A549 (cell line): ENCODE measurements at regions not wholly inside any gene's neighbourhood (a gene's known extent, or its start where the extent isn't known, plus 50 kb on each side); places are given as distances from the start of the nearest gene placed in this dataset.

Experiments used
- ATAC-seq, 2 experiments: fragments of 200-7000 bp in 1 of 2; fragments of >200 bp in 1 of 2; cut with Nextera tagmentation in 1 of 2; cut with Tn5 transposase in 1 of 2; 3 replicates each; pipeline versions ENCODE4 v1.8.0 to v1.9.1; 2018 to 2020; ENCODE audit warnings: mild to moderate bottlenecking in 1 of 2, moderate library complexity in 1 of 2
- CTCF ChIA-PET: fragments of 300-600 bp; sonication (Branson Sonifier 250); formaldehyde crosslinking; extraction: SDS; loops from one replicate; lab custom pipeline; 2021; ENCODE audit warnings: antibody characterized with exemption, inconsistent platforms; lab: Yijun Ruan, JAX
- POLR2A ChIA-PET: fragments of 350-600 bp; formaldehyde crosslinking; extraction: SDS; loops from one replicate; lab custom pipeline; 2021; ENCODE audit warnings: antibody characterized with exemption, inconsistent platforms; lab: Yijun Ruan, JAX
- DNase-seq, 2 experiments: peaks; one replicate each; pipeline versions ENCODE4 v3.0.0 to v3.0.0-alpha.2; 2011 to 2016; ENCODE audit warnings: low read depth in 1 of 2, low spot score in 1 of 2
- FAIRE-seq: peaks from 2 replicates; lab custom pipeline; 2011; peaks lifted over from hg19 to GRCh38; lab: Jason Lieb, UNC
- H3K27ac ChIP-seq, 2 experiments: fragments of >200 bp; sonication (Bioruptor Twin); formaldehyde crosslinking; 3 replicates each; pipeline ENCODE4 v1.5.1; 2016 to 2017
- H3K4me1 ChIP-seq: fragments of >200 bp; sonication (Bioruptor Twin); formaldehyde crosslinking; 3 replicates; pipeline ENCODE4 v1.6.1; 2016
- H3K4me2 ChIP-seq: fragments of >200 bp; sonication (Bioruptor Twin); formaldehyde crosslinking; 3 replicates; pipeline ENCODE4 v1.6.1; 2016
- H3K4me3 ChIP-seq: fragments of >200 bp; sonication (Bioruptor Twin); formaldehyde crosslinking; 3 replicates; pipeline ENCODE4 v1.5.1; 2016
- H3K9me3 ChIP-seq: fragments of >200 bp; sonication (Bioruptor Twin); formaldehyde crosslinking; 3 replicates; pipeline ENCODE4 v1.6.1; 2016
- ATOH8 ChIP-seq: fragments of 250-450 bp; sonication (Bioruptor Pico); IDR thresholded peaks from 2 replicates; pipeline ENCODE4 v1.5.0; 2020; ENCODE audit warnings: low read depth, mild to moderate bottlenecking, moderate library complexity
- BHLHE40 ChIP-seq: IDR thresholded peaks from 2 replicates; pipeline ENCODE4 v1.6.1; 2012; ENCODE audit warnings: low read depth, low read length, inconsistent platforms
- CBX2 ChIP-seq: fragments of 200-600 bp; sonication (generic); IDR thresholded peaks from 2 replicates; pipeline ENCODE4 v1.6.1; 2016; ENCODE audit warnings: low read depth, mild to moderate bottlenecking, borderline replicate concordance
- CBX8 ChIP-seq: fragments of 200-600 bp; sonication (generic); IDR thresholded peaks from 2 replicates; pipeline ENCODE4 v1.6.1; 2016
- CHD4 ChIP-seq: fragments of 200-600 bp; sonication (generic); IDR thresholded peaks from 2 replicates; pipeline ENCODE4 v1.6.1; 2016; ENCODE audit warnings: antibody characterized with exemption, mild to moderate bottlenecking, borderline replicate concordance
- CTCF ChIP-seq: fragments of >200 bp; sonication (Bioruptor Twin); formaldehyde crosslinking; IDR thresholded peaks from 3 replicates; pipeline ENCODE4 v1.5.1; 2016
- EP300 ChIP-seq, 2 experiments: fragments of >200 bp; sonication (Bioruptor Twin); formaldehyde crosslinking; IDR thresholded peaks; 2 replicates in 1 of 2; 3 replicates in 1 of 2; pipeline ENCODE4 v1.6.1; 2016 to 2017
- FOXS1 ChIP-seq: fragments of 250-450 bp; sonication (Bioruptor Pico); IDR thresholded peaks from 2 replicates; pipeline ENCODE4 v1.5.0; 2020; ENCODE audit warnings: mild to moderate bottlenecking, moderate library complexity
- HEYL ChIP-seq: fragments of 250-450 bp; sonication (Bioruptor Pico); IDR thresholded peaks from 2 replicates; pipeline ENCODE4 v1.8.0; 2021; ENCODE audit warnings: mild to moderate bottlenecking, moderate library complexity
- HOXA7 ChIP-seq: fragments of 250-450 bp; sonication (Bioruptor Pico); IDR thresholded peaks from 2 replicates; pipeline ENCODE4 v1.5.0; 2020; ENCODE audit warnings: mild to moderate bottlenecking, moderate library complexity
- NPAS2 ChIP-seq: fragments of 250-450 bp; sonication (Bioruptor Pico); IDR thresholded peaks from 2 replicates; pipeline ENCODE4 v1.8.0; 2022; ENCODE audit warnings: mild to moderate bottlenecking, moderate library complexity, borderline replicate concordance
- POLR2A ChIP-seq: IDR thresholded peaks from 2 replicates; pipeline ENCODE4 v1.6.1; 2012; ENCODE audit warnings: mild to moderate bottlenecking, low read length
- RNF2 ChIP-seq: fragments of 200-600 bp; sonication (generic); IDR thresholded peaks from 2 replicates; pipeline ENCODE4 v1.6.1; 2016; ENCODE audit warnings: low read depth, mild to moderate bottlenecking, antibody characterized with exemption, moderate library complexity, borderline replicate concordance
- SMC3 ChIP-seq: fragments of >200 bp; sonication (Bioruptor Twin); formaldehyde crosslinking; IDR thresholded peaks from 3 replicates; pipeline ENCODE4 v1.6.1; 2018; ENCODE audit warnings: inconsistent platforms
- TP53 ChIP-seq: fragments of 250-450 bp; sonication (Bioruptor Pico); IDR thresholded peaks from 2 replicates; pipeline ENCODE4 v1.5.0; 2021; ENCODE audit warnings: mild to moderate bottlenecking, moderate library complexity
- USF2 ChIP-seq: fragments of 450-650 bp; IDR thresholded peaks from 2 replicates; pipeline ENCODE4 v1.6.1; 2014; ENCODE audit warnings: antibody characterized with exemption
- ZC3H11A ChIP-seq: fragments of 450-650 bp; IDR thresholded peaks from 2 replicates; pipeline ENCODE4 v1.6.1; 2014; ENCODE audit warnings: antibody characterized with exemption, mild to moderate bottlenecking
- WGBS: methylation state at CpG from one replicate; pipeline ENCODE4 v1.1.6; 2017; ENCODE audit errors: missing lambda C conversion rate; 5-methylcytosine and 5-hydroxymethylcytosine counted together
- TF ChIP-seq, protein P1 (sequence below): fragments of 150-350 bp; IDR thresholded peaks from 2 replicates; pipeline ENCODE4 v1.6.1; 2014; ENCODE audit warnings: low read depth, mild to moderate bottlenecking, low read length
- TF ChIP-seq, protein P2 (sequence below): fragments of 250-450 bp; sonication (Bioruptor Pico); IDR thresholded peaks from 2 replicates; pipeline ENCODE4 v1.5.0; 2021; ENCODE audit warnings: mild to moderate bottlenecking, moderate library complexity, borderline replicate concordance

GRCh38 chr3:40873934-40874699 is 325.2 kb upstream of the CTNNB1 start:
- Histone ChIP-seq H3K4me3 (no peak overlapping the region), H3K27ac (no peak overlapping the region), H3K4me1 (no peaks in the 10 kb centered on the region), H3K9me3 (no peaks in the 10 kb centered on the region), H3K4me2 (no peak overlapping the region)
- ATAC-seq (no peak), DNase-seq (no peak)
- ChIA-PET POLR2A (no interaction called here), CTCF (no interaction called here)
- 67% methylated on average over 6 of the region's 6 CpGs for WGBS
- TF ChIP-seq ZC3H11A (peak; percentile 21; the same call in 1 of the 2 replicates), ATOH8 (CRISPR knock-in tag) (no peak)
- TF ChIP-seq, all 56 proteins: peak for 1
- FAIRE-seq, result no peak

GRCh38 chr3:40875581-40875980 is 323.7 kb upstream of the CTNNB1 start:
- no peak overlapping the region for H3K4me2 ChIP-seq
- ChIA-PET CTCF (interaction anchor here (1.1 kb wide), 1 partner anchor 291 kb away, joined by 3 read pairs; no protein-coding TSS in a partner anchor), POLR2A (no interaction called here)
- H3K4me1 ChIP-seq, result no peaks in the 10 kb centered on the region
- no peak overlapping the region for H3K4me3 ChIP-seq
- TF ChIP-seq BHLHE40 (no peak), FOXS1 (no peak), RNF2 (no peak), HOXA7 (CRISPR knock-in tag) (no peak), POLR2A (no peak), CHD4 (no peak)
- TF ChIP-seq, protein P1, sequence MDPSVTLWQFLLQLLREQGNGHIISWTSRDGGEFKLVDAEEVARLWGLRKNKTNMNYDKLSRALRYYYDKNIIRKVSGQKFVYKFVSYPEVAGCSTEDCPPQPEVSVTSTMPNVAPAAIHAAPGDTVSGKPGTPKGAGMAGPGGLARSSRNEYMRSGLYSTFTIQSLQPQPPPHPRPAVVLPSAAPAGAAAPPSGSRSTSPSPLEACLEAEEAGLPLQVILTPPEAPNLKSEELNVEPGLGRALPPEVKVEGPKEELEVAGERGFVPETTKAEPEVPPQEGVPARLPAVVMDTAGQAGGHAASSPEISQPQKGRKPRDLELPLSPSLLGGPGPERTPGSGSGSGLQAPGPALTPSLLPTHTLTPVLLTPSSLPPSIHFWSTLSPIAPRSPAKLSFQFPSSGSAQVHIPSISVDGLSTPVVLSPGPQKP, result no peak
- TF ChIP-seq, protein P2, sequence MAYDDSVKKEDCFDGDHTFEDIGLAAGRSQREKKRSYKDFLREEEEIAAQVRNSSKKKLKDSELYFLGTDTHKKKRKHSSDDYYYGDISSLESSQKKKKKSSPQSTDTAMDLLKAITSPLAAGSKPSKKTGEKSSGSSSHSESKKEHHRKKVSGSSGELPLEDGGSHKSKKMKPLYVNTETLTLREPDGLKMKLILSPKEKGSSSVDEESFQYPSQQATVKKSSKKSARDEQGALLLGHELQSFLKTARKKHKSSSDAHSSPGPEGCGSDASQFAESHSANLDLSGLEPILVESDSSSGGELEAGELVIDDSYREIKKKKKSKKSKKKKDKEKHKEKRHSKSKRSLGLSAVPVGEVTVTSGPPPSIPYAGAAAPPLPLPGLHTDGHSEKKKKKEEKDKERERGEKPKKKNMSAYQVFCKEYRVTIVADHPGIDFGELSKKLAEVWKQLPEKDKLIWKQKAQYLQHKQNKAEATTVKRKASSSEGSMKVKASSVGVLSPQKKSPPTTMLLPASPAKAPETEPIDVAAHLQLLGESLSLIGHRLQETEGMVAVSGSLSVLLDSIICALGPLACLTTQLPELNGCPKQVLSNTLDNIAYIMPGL (CRISPR knock-in tag), result no peak
- H3K9me3 ChIP-seq, result no peaks in the 10 kb centered on the region
- no peak for ATAC-seq
- WGBS, result 27% methylated on average over 1 of the region's 1 CpG
- no peak for DNase-seq
- H3K27ac ChIP-seq, result no peak overlapping the region
- no peak for FAIRE-seq

- H3K27ac ChIP-seq, result no peak overlapping the region
- POLR2A ChIA-PET, result no interaction called here
- H3K9me3 ChIP-seq, result no peaks in the 10 kb centered on the region
- no peak overlapping the region for H3K4me3 ChIP-seq
- CTCF ChIA-PET, result interaction anchor here (1.1 kb wide), 1 partner anchor 291 kb away, joined by 3 read pairs; no protein-coding TSS in a partner anchor
- ATAC-seq (no peak), DNase-seq (no peak), FAIRE-seq (no peak)
- H3K4me1 ChIP-seq, result no peaks in the 10 kb centered on the region
- no peak for TF ChIP-seq TP53 (CRISPR knock-in tag)
- no peak for TF ChIP-seq SMC3
- TF ChIP-seq EP300 (IDR thresholded peaks at IDR 0.05), result no peak
- TF ChIP-seq NPAS2 (CRISPR knock-in tag), result no peak
- TF ChIP-seq, protein P1, result no peak
- no peak for TF ChIP-seq CBX8
- TF ChIP-seq USF2, result no peak
- TF ChIP-seq CBX2, result no peak
- no peak for TF ChIP-seq HEYL
- no peak for TF ChIP-seq CTCF
- 57% methylated on average over 5 of the region's 5 CpGs for WGBS
- no peak overlapping the region for H3K4me2 ChIP-seq
Measured at GRCh38 chr3:40876009-40876408, 323.3 kb upstream of the CTNNB1 start.
